Peyer's patch (tissue), 4 donors: ENCODE measurements at regions not wholly inside any gene's neighbourhood (a gene's known extent, or its start where the extent isn't known, plus 50 kb on each side); places are given as distances from the start of the nearest gene placed in this dataset.
"Not testable (repeated sequence)": the region's sequence is repeated elsewhere in the genome, so short reads cannot be mapped to it uniquely, and the experiment has no call there.

Experiments
- DNase-seq, 3 donors: peaks; one replicate each; pipeline ENCODE4 v3.0.0-alpha.2; 2017 to 2019
- H3K27ac ChIP-seq, 4 donors: fragments of 200-600 bp; sonication (generic); one replicate each; pipeline ENCODE4 v1.5.1; 2016 to 2019
- H3K27me3 ChIP-seq, 2 donors: fragments of 200-600 bp; sonication (generic); one replicate each; pipeline ENCODE4 v1.5.1; 2019
- H3K36me3 ChIP-seq, 3 donors: fragments of 200-600 bp; sonication (generic); one replicate each; pipeline ENCODE4 v1.5.1; 2016 to 2019
- H3K4me1 ChIP-seq, 4 donors: fragments of 200-600 bp; sonication (generic); one replicate each; pipeline ENCODE4 v1.5.1; 2016 to 2019
- H3K4me3 ChIP-seq, 4 donors: fragments of 200-600 bp; sonication (generic); 1 replicate in 3 of 4; 2 replicates in 1 of 4; pipeline ENCODE4 v1.5.1; 2016 to 2019; ENCODE audit warnings: mild to moderate bottlenecking in 1 of 4
- H3K9me3 ChIP-seq, 4 donors: fragments of 200-600 bp; sonication (generic); one replicate each; pipeline ENCODE4 v1.5.1; 2016 to 2019; ENCODE audit warnings: mild to moderate bottlenecking in 1 of 4
- POLR2A ChIP-seq, 2 donors: fragments of 450-650 bp; IDR thresholded peaks; one replicate each; pipeline ENCODE4 v1.5.1; 2017; ENCODE audit warnings: antibody characterized with exemption in 2 of 2, mild to moderate bottlenecking in 2 of 2, moderate library complexity in 2 of 2
- TF ChIP-seq, protein P1 (sequence below), 6 experiments: fragments of 450-650 bp in 4 of 6; fragments of 200-600 bp in 2 of 6; sonication (generic) in 1 of 6; IDR thresholded peaks; one replicate each; pipeline ENCODE4 v1.5.1; 2017 to 2019; ENCODE audit warnings: antibody characterized with exemption in 6 of 6, mild to moderate bottlenecking in 3 of 6, moderate library complexity in 1 of 6

DNA sequence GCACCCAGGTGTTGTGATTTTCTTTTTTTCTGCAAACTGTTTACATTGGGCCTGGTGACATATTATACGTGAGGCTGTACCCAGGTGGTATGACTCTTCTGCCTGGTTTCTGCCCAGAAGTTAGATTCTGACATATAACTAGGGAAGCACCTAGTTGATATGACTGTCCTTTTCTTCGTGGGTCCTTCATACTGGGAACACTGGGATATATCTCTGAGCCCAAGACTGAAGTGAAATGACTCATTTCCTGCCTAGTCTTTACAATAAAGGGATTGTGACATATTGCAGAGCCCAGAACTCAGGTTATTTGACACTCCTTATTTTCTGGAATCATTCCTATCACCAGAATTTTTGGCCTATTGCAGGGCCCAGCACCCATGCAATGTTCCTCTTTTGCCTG is 1121.6 kb upstream of the AMELY start:
- H3K27me3 ChIP-seq: no peaks in the 10 kb centered on the region
- no peaks in the 10 kb centered on the region for H3K4me1 ChIP-seq
- no peaks in the 10 kb centered on the region for H3K9me3 ChIP-seq
- no peak overlapping the region for H3K4me3 ChIP-seq
- H3K36me3 ChIP-seq: no peaks in the 10 kb centered on the region
- DNase-seq: no peak
- TF ChIP-seq, protein P1, sequence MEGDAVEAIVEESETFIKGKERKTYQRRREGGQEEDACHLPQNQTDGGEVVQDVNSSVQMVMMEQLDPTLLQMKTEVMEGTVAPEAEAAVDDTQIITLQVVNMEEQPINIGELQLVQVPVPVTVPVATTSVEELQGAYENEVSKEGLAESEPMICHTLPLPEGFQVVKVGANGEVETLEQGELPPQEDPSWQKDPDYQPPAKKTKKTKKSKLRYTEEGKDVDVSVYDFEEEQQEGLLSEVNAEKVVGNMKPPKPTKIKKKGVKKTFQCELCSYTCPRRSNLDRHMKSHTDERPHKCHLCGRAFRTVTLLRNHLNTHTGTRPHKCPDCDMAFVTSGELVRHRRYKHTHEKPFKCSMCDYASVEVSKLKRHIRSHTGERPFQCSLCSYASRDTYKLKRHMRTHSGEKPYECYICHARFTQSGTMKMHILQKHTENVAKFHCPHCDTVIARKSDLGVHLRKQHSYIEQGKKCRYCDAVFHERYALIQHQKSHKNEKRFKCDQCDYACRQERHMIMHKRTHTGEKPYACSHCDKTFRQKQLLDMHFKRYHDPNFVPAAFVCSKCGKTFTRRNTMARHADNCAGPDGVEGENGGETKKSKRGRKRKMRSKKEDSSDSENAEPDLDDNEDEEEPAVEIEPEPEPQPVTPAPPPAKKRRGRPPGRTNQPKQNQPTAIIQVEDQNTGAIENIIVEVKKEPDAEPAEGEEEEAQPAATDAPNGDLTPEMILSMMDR (IDR thresholded peaks at IDR 0.05): no peak
- H3K27ac ChIP-seq: no peak overlapping the region

DNA sequence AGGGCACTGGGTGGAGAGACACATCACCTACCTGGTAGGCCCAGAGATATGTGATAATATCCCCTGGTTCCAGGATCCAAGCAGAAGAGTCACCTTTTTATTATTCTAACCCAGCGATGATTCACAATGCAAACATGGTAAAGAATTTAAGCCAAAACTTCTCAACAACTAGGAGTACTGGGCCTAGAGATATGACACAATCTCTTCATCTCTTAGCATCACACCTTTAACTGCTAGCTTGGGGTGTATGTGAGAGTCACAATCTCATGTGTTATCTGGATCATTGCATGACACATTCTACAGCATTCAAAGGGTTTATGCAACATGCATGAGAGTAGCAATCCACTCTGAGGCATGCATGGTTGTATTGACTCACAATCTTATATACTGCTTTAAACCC is 1109.0 kb upstream of the AMELY start:
- DNase-seq: no peak
- no peaks in the 10 kb centered on the region for H3K4me1 ChIP-seq
- H3K36me3 ChIP-seq: no peaks in the 10 kb centered on the region
- H3K27ac ChIP-seq: no peak overlapping the region
- no peaks in the 10 kb centered on the region for H3K9me3 ChIP-seq
- no peak overlapping the region for H3K4me3 ChIP-seq
- no peaks in the 10 kb centered on the region for H3K27me3 ChIP-seq
- no peak for TF ChIP-seq POLR2A (IDR thresholded peaks at IDR 0.05)
- TF ChIP-seq, protein P1 (IDR thresholded peaks at IDR 0.05): no peak

DNA sequence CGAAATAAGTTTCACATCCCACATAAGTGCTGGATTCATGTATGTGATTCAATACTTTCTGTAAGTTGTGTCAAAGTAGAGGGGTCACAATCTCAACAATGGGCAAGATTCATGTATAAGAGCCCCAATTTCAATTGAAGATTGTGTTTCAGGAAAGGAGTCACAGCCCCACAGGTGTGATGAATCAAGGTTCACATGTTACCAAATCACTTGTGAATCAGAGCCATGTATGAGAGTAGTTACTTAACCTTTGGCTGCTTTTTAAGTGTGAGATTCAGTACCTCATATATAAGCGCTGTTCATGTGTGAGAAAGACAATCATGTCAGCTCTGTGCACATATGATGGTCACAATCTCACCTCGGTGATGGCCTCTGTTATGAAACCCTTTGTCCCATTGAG is 1100.0 kb upstream of the AMELY start:
- no peak for DNase-seq
- no peaks in the 10 kb centered on the region for H3K9me3 ChIP-seq
- H3K27me3 ChIP-seq: no peaks in the 10 kb centered on the region
- H3K4me1 ChIP-seq: no peaks in the 10 kb centered on the region
- H3K36me3 ChIP-seq: no peaks in the 10 kb centered on the region
- no peak overlapping the region for H3K27ac ChIP-seq
- TF ChIP-seq POLR2A (IDR thresholded peaks at IDR 0.05): no peak
- TF ChIP-seq, protein P1 (IDR thresholded peaks at IDR 0.05): no peak
- no peak overlapping the region for H3K4me3 ChIP-seq

DNA sequence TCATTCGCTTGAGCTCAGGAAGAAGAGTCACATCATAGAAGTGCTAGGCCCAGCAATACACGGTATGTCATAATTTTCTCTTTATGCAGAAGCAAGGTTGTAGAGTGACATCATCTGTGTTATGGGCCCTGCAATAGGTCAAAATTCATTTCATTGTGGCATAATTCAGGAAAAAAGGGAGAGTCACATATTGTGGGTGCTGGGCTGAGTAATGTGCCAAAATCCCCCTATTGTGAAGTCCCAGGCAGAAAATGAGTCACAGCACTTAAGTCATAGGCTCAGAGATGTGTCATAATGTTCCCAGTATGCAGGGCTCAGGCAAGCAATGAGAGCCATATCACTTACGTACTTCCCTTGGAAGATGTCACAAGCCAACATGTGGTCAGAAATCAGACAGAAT is 1092.6 kb upstream of the AMELY start:
- Histone ChIP-seq H3K4me1 (no peaks in the 10 kb centered on the region), H3K27me3 (no peaks in the 10 kb centered on the region), H3K27ac (no peak overlapping the region), H3K9me3 (no peaks in the 10 kb centered on the region), H3K36me3 (no peaks in the 10 kb centered on the region), H3K4me3 (no peak overlapping the region)
- no peak for TF ChIP-seq POLR2A (IDR thresholded peaks at IDR 0.05)
- TF ChIP-seq, protein P1 (IDR thresholded peaks at IDR 0.05): no peak
- DNase-seq: no peak

DNA sequence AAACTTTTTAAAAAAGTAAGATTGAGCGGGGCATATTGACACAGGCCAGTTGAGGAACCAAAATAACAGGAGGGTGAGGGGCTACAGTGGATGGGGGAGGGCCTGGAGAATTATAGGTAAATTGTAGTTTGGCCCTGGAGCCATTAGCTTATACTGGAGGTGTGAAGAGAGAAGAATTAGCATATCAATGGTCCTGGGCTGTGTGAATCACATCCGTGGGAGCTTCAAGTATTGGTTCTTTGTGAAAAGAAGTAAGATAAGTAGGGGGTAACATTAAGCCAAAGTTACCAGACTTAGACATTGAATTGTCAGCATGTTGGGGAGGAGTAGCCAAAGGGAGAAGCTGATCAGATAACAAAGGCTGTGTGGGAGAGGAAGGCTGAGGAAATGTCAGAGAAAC is 1085.2 kb upstream of the AMELY start:
- H3K36me3 ChIP-seq: no peaks in the 10 kb centered on the region
- DNase-seq: no peak
- H3K4me1 ChIP-seq: no peaks in the 10 kb centered on the region
- no peak for TF ChIP-seq POLR2A (IDR thresholded peaks at IDR 0.05)
- TF ChIP-seq, protein P1 (IDR thresholded peaks at IDR 0.05): no peak
- no peak overlapping the region for H3K27ac ChIP-seq
- H3K9me3 ChIP-seq: no peaks in the 10 kb centered on the region
- no peaks in the 10 kb centered on the region for H3K27me3 ChIP-seq
- H3K4me3 ChIP-seq: no peak overlapping the region

DNA sequence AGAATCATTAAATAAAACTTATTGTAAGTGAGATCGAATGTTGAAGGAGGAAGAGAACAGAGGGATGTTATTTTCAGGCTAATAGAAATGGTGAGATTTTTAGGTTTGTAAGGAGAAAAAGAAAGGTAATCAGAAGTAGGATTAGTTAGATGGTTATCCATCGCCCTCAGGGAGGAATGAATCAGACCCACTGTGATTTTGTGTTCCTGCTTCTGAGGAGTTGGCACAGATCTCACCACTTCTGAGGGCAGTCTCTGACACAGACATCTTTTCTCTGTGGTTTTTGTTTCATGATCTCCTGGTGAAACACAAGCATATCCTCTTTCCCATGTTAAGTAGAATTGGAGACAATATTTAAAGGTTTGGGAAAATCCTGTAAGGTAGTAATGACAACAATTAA is 1083.2 kb upstream of the AMELY start:
- H3K36me3 ChIP-seq, H3K4me3 ChIP-seq, H3K4me1 ChIP-seq, H3K9me3 ChIP-seq, H3K27ac ChIP-seq, DNase-seq, H3K27me3 ChIP-seq: not testable (repeated sequence)
